GM18505 (cell line): ENCODE measurements at regions not wholly inside any gene's neighbourhood (a gene's known extent, or its start where the extent isn't known, plus 50 kb on each side); places are given as distances from the start of the nearest gene placed in this dataset.

Experiments
- ATAC-seq: cut with Tn5 transposase; IDR thresholded peaks from one replicate; pipeline ENCODE4 v1.9.1; 2021; ENCODE audit not compliant: unreplicated experiment
- POLR2A ChIP-seq: IDR thresholded peaks from 4 replicates; pipeline ENCODE4 v1.6.1; 2011; ENCODE audit warnings: borderline replicate concordance; ENCODE audit not compliant: insufficient read depth, insufficient read length; ENCODE audit errors: extremely low read depth

DNA sequence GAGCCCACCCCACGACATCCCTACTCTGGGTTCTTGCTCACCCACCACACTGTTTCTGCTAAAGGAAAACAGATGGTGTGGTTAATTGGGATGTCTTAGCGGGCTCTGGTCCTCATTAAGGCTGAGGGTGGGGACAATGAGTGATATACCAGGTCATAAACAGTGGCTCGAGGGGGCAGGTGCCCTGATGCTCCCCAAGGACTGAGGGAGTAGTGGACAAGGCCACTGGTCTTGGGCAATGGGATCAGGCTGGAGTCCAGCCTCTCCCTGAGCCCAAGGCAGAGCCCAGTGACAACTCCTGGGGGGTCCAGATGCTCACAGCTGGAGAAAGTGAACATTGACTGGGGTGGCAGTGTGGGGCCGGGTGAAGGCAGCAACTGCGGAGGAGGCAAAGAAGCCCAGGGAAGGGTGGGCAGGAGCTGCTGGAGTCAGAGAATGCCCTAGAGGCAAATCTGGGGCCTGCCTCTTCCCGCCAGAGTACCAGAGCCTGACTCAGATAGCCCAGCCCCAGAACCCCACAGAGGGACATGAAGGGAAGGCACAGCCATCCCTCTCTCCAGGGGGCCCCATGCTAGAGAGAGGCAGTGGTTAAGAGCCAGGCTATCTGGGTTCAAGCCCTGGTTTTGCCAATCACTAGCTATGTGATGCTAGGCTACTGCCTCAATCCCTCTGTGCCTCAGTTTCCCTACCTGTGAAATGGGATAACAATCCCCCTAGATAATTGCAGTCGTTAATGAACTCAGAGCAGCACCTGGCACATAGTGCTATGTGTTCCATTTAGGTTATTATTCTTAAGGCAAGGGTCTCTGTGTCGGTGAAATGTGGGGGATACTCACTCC is 72.3 kb downstream of the MRPL14 start:
- no peak for ATAC-seq

DNA sequence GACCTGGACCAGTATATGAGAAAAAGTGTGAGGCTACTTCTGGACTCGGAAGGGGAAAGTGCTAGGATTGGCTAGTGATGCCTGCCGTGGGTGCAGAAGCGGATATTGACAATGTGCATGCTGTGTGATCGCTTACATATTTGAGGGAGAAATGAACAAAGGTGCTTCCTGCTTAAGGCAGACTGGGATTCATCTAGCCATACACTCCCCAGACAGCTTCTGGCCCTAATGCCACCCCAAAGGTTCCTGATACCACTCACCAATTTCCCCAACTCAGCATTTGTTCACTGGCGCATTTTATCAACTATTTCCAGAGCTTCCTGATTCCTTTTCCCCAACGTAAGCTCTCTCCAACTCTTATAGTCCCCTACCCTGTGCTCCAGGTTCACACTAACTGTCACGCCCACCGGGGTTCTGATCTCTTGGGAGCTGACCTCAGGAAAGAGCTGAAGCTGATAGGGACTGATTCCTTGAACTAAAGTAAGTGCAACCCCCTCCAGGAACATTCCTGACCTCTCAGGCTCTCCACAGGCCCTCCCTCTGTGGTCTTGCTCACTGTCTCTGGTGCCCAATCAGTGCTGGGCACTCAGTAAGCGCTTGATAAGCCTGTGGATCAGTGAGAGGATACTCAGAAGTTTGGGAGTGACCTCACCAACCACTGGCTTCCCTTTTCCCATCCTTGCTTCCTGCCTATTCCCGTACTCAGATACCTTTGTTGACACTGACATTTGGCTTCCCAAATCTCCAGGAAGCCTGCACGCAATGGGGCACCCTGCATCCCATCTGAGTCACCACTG is 73.3 kb downstream of the MRPL14 start:
- no peak for TF ChIP-seq POLR2A
- no peak for ATAC-seq

More for the DNA sequence above, 72.3 kb downstream of the MRPL14 start:
- TF ChIP-seq POLR2A: no peak

DNA sequence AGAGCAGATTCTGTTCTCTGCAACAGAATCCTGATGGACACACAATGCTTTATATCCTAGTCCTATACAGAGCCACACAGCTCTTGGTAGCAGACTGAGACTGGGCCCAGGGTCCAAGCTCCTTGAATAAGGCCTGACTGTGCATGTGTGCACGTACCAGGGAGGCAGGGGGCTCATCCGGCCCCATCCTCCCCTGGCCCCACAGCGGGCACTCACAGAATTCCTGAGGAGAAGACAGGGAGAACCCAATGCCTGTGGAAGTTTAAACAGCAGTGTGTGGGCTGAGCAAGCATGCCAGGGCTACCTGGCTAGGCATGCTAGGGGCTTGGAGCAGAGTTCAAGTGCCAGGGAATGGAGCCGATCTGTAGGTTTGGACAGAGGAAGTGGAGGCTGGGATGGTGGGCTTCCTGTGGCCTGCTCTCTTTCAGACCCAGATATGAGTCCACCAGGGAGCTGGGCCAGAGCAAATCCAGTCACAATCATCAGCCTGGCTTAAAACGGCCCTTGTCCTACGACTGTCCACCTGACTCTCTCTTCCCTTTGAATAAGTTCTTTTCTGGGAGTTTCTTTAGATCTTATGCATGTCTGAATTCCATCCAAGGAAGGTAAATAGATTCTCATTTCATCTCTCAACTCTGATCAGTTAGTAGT is 74.0 kb downstream of the MRPL14 start:
- no peak for TF ChIP-seq POLR2A
- no peak for ATAC-seq

GRCh38 chr6:44052419-44053023 is 74.7 kb downstream of the MRPL14 start:
- TF ChIP-seq POLR2A: no peak
- ATAC-seq: no peak

- no peak for TF ChIP-seq POLR2A
- ATAC-seq: no peak
Observed at GRCh38 chr6:44051515-44051914, 75.7 kb downstream of the MRPL14 start.

GRCh38 chr6:44050872-44051505 is 76.3 kb downstream of the MRPL14 start:
- no peak for ATAC-seq
- TF ChIP-seq POLR2A: no peak

DNA sequence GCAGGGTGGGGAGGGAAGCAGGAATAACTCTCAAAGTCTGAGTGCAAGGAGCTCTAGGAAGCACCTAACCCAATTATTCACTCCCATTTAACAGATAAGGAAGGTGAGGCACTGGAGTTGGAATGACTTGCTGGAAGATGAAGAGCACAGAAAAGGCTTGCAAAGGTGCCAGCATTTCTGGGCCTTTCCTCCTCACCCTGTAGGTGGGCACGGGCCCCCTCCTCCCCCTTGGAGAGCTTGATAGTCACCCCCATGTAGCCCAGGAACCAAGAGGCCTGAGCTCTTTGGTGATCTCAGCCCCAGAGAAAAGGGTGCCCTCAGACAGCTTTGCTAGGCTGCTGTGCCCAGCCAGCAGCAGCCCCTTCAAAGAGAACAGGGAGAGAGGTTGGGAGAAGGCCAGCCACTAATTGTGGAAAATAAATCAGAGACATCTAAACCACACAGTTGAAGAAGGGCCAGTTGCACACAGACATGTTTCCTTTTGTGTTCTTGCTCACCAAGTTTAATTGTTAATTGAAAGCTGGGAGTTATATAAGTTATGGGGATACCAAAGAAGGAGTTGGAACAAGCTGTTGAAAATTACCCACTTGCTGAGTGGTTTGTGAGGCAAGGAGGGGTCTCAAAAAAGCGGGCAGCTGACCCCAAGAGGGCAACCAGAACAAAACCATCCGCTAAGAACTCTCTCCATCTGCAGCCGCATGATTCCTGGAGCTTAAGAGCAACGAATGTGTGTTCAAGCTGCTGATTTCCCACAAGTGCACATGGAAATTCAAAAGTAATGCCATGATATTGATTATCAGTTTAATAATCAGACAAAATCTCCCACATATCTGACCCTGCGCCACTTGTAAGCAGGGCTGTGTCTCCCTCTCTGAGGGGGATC is 77.0 kb downstream of the MRPL14 start:
- no peak for TF ChIP-seq POLR2A
- no peak for ATAC-seq

DNA sequence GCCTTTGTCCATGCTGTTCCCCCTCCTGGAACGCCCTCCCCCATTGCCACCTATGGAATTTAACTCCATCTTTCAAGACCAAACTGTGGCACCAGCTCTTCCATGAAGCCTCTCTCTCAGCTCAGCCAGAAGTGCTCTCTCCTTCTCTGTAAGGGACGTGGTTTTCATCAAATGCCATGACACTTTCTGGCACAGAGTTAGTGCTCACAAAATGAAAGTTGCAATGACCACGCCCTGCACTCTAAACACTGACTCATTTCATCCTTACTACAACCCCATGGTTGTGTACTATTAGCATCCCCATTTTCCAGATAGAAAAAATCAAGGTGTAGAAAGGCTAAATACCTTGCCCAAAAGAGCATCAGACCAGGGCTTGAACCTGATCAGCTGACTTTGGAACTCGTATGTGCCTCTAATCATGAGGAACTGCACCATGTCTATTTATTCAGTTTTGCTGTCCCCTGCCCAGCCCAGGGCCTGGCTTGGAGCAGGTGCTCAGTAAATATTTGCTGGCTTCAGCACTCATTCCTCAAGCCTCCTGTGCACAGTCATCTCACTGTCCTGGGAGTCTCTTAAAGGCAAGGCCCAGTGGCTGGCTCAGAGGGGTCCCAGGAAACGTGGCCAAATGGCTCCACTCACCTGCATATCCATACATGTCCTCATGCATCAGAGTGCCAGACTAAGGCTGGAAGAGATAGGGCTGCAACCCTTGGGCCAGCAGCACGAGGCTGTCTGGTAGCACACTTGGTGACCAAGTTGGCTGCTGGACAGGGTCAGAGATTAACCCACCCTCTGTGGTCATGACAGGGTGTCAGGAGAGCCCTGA is 77.9 kb downstream of the MRPL14 start:
- ATAC-seq: no peak
- no peak for TF ChIP-seq POLR2A

DNA sequence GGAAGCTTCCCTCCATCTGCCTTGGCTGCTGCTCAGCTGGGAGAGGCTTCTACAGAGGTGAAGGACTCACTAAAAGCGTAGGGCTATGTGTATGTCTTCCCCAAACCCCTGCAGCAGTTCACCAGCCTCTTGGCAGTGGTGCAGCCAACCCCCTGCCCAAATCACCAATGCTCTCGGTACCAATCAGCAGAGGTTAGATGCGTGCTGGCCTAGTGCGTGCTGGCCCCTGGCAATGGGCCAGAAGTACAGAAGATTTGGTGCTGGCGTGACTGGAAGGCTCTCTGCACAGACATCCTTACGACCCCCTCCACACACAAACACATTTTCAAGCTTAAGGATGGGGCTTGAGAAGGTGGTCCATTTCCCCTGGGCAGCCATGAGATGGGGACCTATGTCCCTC is 79.0 kb downstream of the MRPL14 start:
- no peak for ATAC-seq
- TF ChIP-seq POLR2A: no peak

DNA sequence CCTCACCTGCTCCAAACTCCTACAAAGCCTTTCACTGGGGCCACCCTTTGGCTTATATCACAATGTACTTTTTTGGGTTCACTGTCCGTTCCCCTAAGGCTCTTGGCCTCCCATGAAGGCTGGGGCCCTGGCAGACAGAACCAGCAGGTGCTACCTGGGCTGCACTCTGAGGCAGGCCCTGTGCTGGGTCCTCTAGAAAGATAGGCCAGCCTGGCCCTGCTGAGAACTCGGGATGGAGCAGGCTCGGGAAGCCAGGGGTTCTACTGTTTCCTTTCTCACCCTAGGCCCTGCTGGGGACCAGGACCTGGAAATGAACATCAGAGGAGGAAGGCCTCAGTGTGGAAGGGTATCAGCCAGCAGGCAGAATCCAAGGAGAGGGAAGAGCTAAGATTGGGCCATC is 79.5 kb downstream of the MRPL14 start:
- no peak for ATAC-seq
- TF ChIP-seq POLR2A: no peak

- no peak for TF ChIP-seq POLR2A
- no peak for ATAC-seq
Observed at GRCh38 chr6:44047179-44047546, 80.1 kb downstream of the MRPL14 start.
